ENCODE measurements at regions not wholly inside any gene's neighbourhood (a gene's known extent, or its start where the extent isn't known, plus 50 kb on each side); places are given as distances from the start of the nearest gene placed in this dataset.
A peak's percentile ranks its signal among the peaks of the same experiment; 100 is the strongest.

DNA sequence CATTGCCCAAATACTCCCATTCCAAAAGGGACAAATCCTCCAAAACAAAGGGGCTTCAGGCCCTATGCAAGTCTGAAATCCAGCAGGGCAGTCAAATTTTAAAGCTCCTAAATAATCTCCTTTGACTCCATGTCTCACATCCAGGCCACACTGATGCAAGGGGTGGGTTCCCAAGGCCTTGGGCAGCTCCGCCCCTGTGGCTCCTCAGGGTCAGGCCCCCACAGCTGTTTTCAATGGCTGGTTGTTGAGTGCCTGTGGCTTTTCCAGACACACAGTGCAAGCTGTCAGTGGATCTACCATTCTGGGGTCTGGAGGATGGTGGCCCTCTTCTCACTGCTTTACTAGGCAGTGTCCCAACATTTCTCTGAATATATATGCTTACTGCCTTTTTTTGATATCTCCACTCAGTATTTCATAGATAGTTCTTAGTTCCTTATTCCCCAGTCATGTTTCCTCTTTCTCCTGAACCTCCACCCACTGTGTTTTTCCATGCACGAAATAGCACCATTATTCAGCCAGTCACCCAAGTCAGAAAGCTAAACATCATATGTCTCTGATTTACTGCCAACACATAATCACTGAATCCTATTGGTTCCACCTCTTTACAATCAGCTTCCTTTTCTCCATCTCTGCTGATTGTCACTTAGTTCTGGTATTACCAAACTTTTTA, 172.6 kb upstream of the CACNA2D1 start:
- Histone ChIP-seq H3K4me1 (ENCODE audit: low read depth) (no peaks in the 10 kb centered on the region), H3K4me3 (no peak overlapping the region), H3K27me3 (no peaks in the 10 kb centered on the region), H3K27ac (no peak overlapping the region), H3K9me3 (ENCODE audit: low read depth) (no peaks in the 10 kb centered on the region), H3K36me3 (no peaks in the 10 kb centered on the region)
- no peak for DNase-seq (ENCODE audit: low read depth in 1 of 2, low spot score in 1 of 2)
- TF ChIP-seq, protein P1, sequence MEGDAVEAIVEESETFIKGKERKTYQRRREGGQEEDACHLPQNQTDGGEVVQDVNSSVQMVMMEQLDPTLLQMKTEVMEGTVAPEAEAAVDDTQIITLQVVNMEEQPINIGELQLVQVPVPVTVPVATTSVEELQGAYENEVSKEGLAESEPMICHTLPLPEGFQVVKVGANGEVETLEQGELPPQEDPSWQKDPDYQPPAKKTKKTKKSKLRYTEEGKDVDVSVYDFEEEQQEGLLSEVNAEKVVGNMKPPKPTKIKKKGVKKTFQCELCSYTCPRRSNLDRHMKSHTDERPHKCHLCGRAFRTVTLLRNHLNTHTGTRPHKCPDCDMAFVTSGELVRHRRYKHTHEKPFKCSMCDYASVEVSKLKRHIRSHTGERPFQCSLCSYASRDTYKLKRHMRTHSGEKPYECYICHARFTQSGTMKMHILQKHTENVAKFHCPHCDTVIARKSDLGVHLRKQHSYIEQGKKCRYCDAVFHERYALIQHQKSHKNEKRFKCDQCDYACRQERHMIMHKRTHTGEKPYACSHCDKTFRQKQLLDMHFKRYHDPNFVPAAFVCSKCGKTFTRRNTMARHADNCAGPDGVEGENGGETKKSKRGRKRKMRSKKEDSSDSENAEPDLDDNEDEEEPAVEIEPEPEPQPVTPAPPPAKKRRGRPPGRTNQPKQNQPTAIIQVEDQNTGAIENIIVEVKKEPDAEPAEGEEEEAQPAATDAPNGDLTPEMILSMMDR (IDR thresholded peaks at IDR 0.05; ENCODE audit: low read depth, low read length): no peak

DNA sequence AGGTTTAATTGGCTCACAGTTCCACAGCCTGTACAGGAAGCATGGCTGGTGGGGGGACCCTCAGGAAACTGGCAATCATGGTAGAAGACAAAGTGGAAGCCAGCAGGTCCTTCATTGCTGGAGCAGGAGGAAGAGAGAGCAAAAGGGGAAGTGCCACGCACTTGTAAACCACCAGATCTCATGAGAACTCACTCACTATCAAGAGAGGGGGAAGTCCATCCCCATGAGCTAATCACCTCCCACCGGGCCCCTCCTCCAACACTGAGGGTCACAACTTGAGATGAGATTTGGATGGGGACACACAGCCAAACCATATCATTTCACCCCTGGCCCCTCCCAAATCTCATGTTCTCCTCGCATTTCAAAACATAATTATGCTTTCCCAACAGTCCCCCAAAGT, 171.9 kb upstream of the CACNA2D1 start:
- TF ChIP-seq, protein P1 (IDR thresholded peaks at IDR 0.05; ENCODE audit: low read depth, low read length): no peak
- Histone ChIP-seq H3K36me3 (no peaks in the 10 kb centered on the region), H3K4me3 (no peak overlapping the region), H3K27me3 (no peaks in the 10 kb centered on the region), H3K9me3 (ENCODE audit: low read depth) (no peaks in the 10 kb centered on the region), H3K4me1 (ENCODE audit: low read depth) (no peaks in the 10 kb centered on the region), H3K27ac (no peak overlapping the region)
- DNase-seq (ENCODE audit: low read depth in 1 of 2, low spot score in 1 of 2): no peak

DNA sequence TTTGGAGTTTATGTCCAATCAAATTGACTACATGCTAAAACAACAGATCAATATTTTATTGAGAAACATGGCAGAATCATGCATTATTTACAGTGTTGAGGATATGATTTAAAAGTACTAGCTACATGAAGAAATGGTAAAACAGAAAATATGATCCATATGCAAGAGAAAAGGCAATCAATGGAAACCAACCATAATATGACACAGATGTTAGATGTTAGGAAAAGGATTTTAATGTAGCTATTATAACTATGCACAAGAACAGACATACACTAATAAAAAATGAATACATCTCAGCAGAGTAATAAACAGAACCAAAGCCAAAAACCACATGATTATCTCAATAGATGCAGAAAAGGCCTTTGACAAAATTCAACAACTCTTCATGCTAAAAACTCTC, 166.2 kb upstream of the CACNA2D1 start:
- TF ChIP-seq, protein P1 (IDR thresholded peaks at IDR 0.05; ENCODE audit: low read depth, low read length): no peak
- H3K4me1 ChIP-seq (ENCODE audit: low read depth): no peaks in the 10 kb centered on the region
- no peak for DNase-seq (ENCODE audit: low read depth in 1 of 2, low spot score in 1 of 2)
- no peaks in the 10 kb centered on the region for H3K36me3 ChIP-seq
- H3K27me3 ChIP-seq: no peaks in the 10 kb centered on the region
- H3K9me3 ChIP-seq (ENCODE audit: low read depth): no peaks in the 10 kb centered on the region
- no peak overlapping the region for H3K27ac ChIP-seq
- H3K4me3 ChIP-seq: no peak overlapping the region

DNA sequence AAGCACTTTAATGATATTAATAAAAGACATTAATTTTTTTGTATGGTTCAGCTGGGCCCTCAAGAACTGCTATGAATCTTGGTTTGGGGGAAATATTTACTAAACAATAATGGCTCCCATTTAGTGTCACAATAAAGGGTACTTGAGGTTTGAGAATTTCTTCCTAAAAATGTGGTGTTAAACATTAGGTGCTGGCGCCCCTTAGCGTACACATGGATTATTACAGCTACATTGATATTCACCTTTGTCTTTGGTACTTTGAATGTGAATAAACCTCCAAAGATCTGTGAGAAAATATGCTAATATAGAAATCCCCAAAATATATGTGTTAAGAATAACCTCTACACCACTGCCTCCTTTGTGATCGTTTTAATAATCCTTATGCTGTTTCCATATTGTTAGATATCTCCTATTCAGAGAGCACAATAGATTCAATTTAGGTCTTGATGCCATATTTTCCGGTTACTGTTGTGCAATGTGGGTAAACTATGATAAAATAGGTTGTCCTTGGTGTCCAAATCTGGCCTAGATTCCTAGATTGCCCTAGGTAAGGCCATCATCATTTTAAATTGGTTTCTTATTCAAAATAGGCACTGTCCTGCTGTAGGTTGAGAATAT, 161.8 kb upstream of the CACNA2D1 start:
- DNase-seq (ENCODE audit: low read depth in 1 of 2, low spot score in 1 of 2): peak; percentile 58 to 72
- Histone ChIP-seq H3K27me3 (no peaks in the 10 kb centered on the region), H3K36me3 (no peaks in the 10 kb centered on the region), H3K27ac (no peak overlapping the region), H3K9me3 (ENCODE audit: low read depth) (no peaks in the 10 kb centered on the region), H3K4me1 (ENCODE audit: low read depth) (no peaks in the 10 kb centered on the region), H3K4me3 (no peak overlapping the region)
- TF ChIP-seq, protein P1 (IDR thresholded peaks at IDR 0.05; ENCODE audit: low read depth, low read length): peak; percentile 68

DNA sequence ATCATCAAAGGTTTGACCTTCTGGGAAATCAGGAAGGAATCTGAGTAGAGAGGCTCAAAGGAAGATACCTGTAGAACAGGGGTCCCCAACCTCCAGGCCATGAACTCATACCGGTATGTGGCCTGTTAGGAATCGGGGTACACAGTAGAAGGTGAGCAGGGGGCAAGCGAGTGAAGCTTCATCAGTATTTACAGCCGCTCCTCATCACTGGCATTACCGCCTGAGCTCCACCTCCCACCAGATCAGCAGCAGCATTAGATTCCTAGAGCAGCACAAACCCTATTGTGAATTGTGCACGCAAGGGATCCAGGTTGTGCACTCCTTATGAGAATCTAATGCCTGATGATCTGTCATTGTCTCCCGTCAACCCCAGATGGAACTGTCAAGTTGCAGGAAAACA, 158.5 kb upstream of the CACNA2D1 start:
- TF ChIP-seq, protein P1 (IDR thresholded peaks at IDR 0.05; ENCODE audit: low read depth, low read length): no peak
- Histone ChIP-seq H3K27ac (no peak overlapping the region), H3K4me1 (ENCODE audit: low read depth) (no peaks in the 10 kb centered on the region), H3K36me3 (no peaks in the 10 kb centered on the region), H3K4me3 (no peak overlapping the region), H3K27me3 (no peaks in the 10 kb centered on the region), H3K9me3 (ENCODE audit: low read depth) (no peaks in the 10 kb centered on the region)
- DNase-seq (ENCODE audit: low read depth in 1 of 2, low spot score in 1 of 2): no peak

Measured in cardiac muscle cell (in vitro differentiated cells and primary cell).